Right lobe of liver (tissue), 6 donors: ENCODE measurements at regions not wholly inside any gene's neighbourhood (a gene's known extent, or its start where the extent isn't known, plus 50 kb on each side); places are given as distances from the start of the nearest gene placed in this dataset.
A peak's percentile ranks its signal among the peaks of the same experiment; 100 is the strongest.

ENCODE experiments used
- ATAC-seq, 4 donors: fragments of 200-7000 bp; cut with Tn5 transposase; one replicate each; pipeline ENCODE4 v1.9.1; 2020; ENCODE audit warnings: mild to moderate bottlenecking in 4 of 4, moderate library complexity in 4 of 4
- DNase-seq, 3 donors: peaks; one replicate each; pipeline ENCODE4 v3.0.0-alpha.2; 2020
- H3K27ac ChIP-seq, 3 donors: fragments of 200-600 bp; one replicate each; pipeline ENCODE4 v1.8.0; 2022
- H3K27me3 ChIP-seq, 2 donors: fragments of 200-600 bp; one replicate each; pipeline ENCODE4 v1.8.0; 2022
- H3K36me3 ChIP-seq, 4 donors: fragments of 200-600 bp; sonication (generic) in 1 of 4; one replicate each; pipeline versions ENCODE4 v1.5.1 to v1.8.0; 2017 to 2022; ENCODE audit warnings: control low read depth in 1 of 4
- H3K4me1 ChIP-seq, 4 donors: fragments of 200-600 bp; sonication (generic) in 1 of 4; one replicate each; pipeline versions ENCODE4 v1.5.1 to v1.8.0; 2017 to 2022; ENCODE audit warnings: control low read depth in 1 of 4
- H3K4me3 ChIP-seq, 3 donors: fragments of 200-600 bp; one replicate each; pipeline ENCODE4 v1.8.0; 2022
- H3K9me3 ChIP-seq, 4 donors: fragments of 200-600 bp; sonication (generic) in 1 of 4; one replicate each; pipeline versions ENCODE4 v1.5.1 to v1.8.0; 2017 to 2022; ENCODE audit warnings: control low read depth in 1 of 4
- POLR2A ChIP-seq: fragments of 450-650 bp; IDR thresholded peaks from one replicate; pipeline ENCODE4 v1.6.1; 2017; ENCODE audit warnings: antibody characterized with exemption, mild to moderate bottlenecking
- WGBS: methylation state at CpG from one replicate; pipeline ENCODE4 v1.1.6; 2018; ENCODE audit warnings: low coverage, low lambda C conversion rate; ENCODE audit not compliant: insufficient coverage; ENCODE audit errors: missing lambda C conversion rate; 5-methylcytosine and 5-hydroxymethylcytosine counted together
- intact Hi-C, 2 donors: fragments of 100-400 bp; cut with DNase I; formaldehyde crosslinking; loops; one replicate each; pipeline versions ENCODE4 v1.11.2 to v1.14.1; 2022
- TF ChIP-seq, protein P1 (sequence below), 4 donors: fragments of 200-600 bp in 3 of 4; fragments of 450-650 bp in 1 of 4; IDR thresholded peaks; one replicate each; pipeline versions ENCODE4 v1.5.1 to v1.8.0; 2016 to 2022; ENCODE audit warnings: antibody characterized with exemption in 4 of 4, mild to moderate bottlenecking in 2 of 4
- donor health status: DM: no; HTN: yes; CAD: no.
- donor health status: DM: no; HTN: no; CAD: no.
- donor health status: DM: no; HTN: no; CAD: no.
- donor health status: DM: no; HTN: yes; CAD: no.
- donor health status: DM: no; HTN: yes; CAD: no.

- H3K36me3 ChIP-seq = no peaks in the 10 kb centered on the region
- intact Hi-C loops = no loop called here
- no peak overlapping the region for H3K4me3 ChIP-seq
- DNase-seq (no peak), ATAC-seq (no peak)
- 68% methylated on average over 3 of the region's 3 CpGs for WGBS
- H3K9me3 ChIP-seq = no peaks in the 10 kb centered on the region
- no peaks in the 10 kb centered on the region for H3K27me3 ChIP-seq
- TF ChIP-seq POLR2A = no peak
- TF ChIP-seq, protein P1, sequence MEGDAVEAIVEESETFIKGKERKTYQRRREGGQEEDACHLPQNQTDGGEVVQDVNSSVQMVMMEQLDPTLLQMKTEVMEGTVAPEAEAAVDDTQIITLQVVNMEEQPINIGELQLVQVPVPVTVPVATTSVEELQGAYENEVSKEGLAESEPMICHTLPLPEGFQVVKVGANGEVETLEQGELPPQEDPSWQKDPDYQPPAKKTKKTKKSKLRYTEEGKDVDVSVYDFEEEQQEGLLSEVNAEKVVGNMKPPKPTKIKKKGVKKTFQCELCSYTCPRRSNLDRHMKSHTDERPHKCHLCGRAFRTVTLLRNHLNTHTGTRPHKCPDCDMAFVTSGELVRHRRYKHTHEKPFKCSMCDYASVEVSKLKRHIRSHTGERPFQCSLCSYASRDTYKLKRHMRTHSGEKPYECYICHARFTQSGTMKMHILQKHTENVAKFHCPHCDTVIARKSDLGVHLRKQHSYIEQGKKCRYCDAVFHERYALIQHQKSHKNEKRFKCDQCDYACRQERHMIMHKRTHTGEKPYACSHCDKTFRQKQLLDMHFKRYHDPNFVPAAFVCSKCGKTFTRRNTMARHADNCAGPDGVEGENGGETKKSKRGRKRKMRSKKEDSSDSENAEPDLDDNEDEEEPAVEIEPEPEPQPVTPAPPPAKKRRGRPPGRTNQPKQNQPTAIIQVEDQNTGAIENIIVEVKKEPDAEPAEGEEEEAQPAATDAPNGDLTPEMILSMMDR (IDR thresholded peaks at IDR 0.05) = no peak
- H3K4me1 ChIP-seq = no peaks in the 10 kb centered on the region
- H3K27ac ChIP-seq = no peak overlapping the region
These were observed 231.8 kb downstream of the WDR11 start for GRCh38 chr10:121082984-121083383.

DNA sequence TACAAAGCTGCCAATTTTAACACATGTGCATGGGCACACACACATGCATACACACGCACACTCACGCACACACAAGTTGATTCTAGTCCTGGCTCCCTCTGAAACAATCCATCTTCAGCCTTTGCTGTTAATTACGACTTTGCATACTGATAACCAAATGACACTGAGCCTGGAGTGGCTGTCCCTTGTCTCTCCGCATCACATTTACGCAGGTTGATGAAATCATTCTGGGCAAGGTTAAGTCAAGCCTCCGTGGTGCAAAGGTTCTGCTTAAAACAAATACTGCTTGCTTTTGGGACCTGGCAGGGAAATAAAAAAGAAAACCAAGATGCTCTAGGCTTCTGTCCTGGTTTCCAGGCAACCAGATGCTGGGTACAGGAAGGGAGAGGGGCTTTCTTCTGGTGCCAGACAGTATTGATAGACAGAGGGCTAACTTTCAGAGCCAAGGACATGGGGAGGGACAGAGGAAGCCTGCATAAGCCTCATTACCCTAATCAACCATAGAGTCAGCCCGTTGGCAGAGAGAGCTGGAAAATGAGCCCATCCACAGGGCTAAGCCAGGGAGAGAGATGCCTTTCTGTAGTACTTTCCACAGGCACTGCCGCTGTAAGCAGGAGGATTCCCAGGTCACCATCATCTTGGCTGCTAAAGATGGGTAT is 233.0 kb downstream of the WDR11 start:
- 39% methylated on average over 7 of the region's 8 CpGs for WGBS
- Histone ChIP-seq H3K27ac (no peak overlapping the region), H3K9me3 (no peaks in the 10 kb centered on the region), H3K36me3 (no peaks in the 10 kb centered on the region), H3K4me1 (no peaks in the 10 kb centered on the region), H3K4me3 (no peak overlapping the region), H3K27me3 (no peaks in the 10 kb centered on the region)
- DNase-seq (no peak), ATAC-seq (peak in 1 of 4 donors; percentile 38)
- TF ChIP-seq, protein P1 (IDR thresholded peaks at IDR 0.05) = no peak
- no peak for TF ChIP-seq POLR2A
- intact Hi-C loops = no loop called here

DNA sequence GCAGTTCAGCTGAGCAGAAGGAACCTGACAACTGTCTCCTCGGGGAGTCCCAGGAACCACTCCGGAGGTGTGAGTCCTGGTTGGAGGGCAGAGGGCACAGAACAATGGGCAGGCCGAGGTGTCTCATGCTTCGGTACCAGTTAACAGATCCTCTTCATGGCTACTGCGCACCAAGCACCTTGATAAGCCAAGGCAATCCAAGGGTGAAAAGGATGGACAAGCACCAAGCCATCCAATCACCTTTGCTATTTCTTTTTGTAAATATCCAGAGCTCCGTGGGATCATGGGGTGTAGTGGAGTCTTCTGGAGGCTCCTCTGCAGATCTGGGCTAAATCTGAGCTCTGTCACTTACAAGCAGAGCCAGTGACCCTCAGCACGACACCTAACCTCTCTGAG is 233.5 kb downstream of the WDR11 start:
- intact Hi-C loops = no loop called here
- Histone ChIP-seq H3K27me3 (no peaks in the 10 kb centered on the region), H3K4me3 (no peak overlapping the region), H3K4me1 (no peaks in the 10 kb centered on the region), H3K27ac (no peak overlapping the region), H3K36me3 (no peaks in the 10 kb centered on the region), H3K9me3 (no peaks in the 10 kb centered on the region)
- TF ChIP-seq POLR2A = no peak
- TF ChIP-seq, protein P1 (IDR thresholded peaks at IDR 0.05) = no peak
- ATAC-seq = no peak
- no peak for DNase-seq
- WGBS = 40% methylated on average over 1 of the region's 7 CpGs

DNA sequence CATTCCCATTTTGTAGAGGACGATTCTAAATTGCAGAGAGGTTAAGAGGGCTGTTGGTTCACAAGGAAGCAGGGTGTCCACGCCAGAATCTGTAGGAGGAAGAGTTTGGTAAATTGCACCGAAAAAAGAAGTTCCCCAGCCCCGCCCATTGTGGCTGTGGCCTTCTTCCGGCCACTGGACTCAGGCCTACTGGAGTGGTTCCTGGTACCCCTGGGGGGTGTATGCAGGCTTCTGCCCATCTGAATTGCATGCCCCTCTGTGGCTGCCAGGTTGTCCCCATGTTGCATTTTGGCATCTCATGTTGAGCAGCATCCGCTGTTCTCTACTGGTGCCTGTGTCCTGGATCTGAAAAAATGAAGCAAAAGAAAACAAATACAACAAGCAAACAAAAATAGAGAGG is 234.2 kb downstream of the WDR11 start:
- ATAC-seq = no peak
- 26% methylated on average over 2 of the region's 6 CpGs for WGBS
- intact Hi-C loops = no loop called here

More for the DNA sequence above, 234.2 kb downstream of the WDR11 start:
- TF ChIP-seq POLR2A = no peak
- TF ChIP-seq, protein P1 (IDR thresholded peaks at IDR 0.05) = no peak
- H3K4me1 ChIP-seq = no peaks in the 10 kb centered on the region
- H3K4me3 ChIP-seq = no peak overlapping the region
- no peaks in the 10 kb centered on the region for H3K27me3 ChIP-seq
- H3K27ac ChIP-seq = no peak overlapping the region
- H3K9me3 ChIP-seq = no peaks in the 10 kb centered on the region
- no peak for DNase-seq
- H3K36me3 ChIP-seq = no peaks in the 10 kb centered on the region
